Lower leg skin (tissue), 3 donors: ENCODE measurements at regions not wholly inside any gene's neighbourhood (a gene's known extent, or its start where the extent isn't known, plus 50 kb on each side); places are given as distances from the start of the nearest gene placed in this dataset.

Experiments
- POLR2A ChIP-seq, 2 donors: fragments of 450-650 bp; IDR thresholded peaks; one replicate each; pipeline ENCODE4 v1.6.1; 2016 to 2017; ENCODE audit warnings: antibody characterized with exemption in 2 of 2, mild to moderate bottlenecking in 1 of 2, moderate library complexity in 1 of 2
- TF ChIP-seq, protein P1 (sequence below), 3 donors: fragments of 450-650 bp; IDR thresholded peaks; one replicate each; pipeline ENCODE4 v1.5.1; 2016; ENCODE audit warnings: antibody characterized with exemption in 3 of 3, mild to moderate bottlenecking in 3 of 3, moderate library complexity in 2 of 3

DNA sequence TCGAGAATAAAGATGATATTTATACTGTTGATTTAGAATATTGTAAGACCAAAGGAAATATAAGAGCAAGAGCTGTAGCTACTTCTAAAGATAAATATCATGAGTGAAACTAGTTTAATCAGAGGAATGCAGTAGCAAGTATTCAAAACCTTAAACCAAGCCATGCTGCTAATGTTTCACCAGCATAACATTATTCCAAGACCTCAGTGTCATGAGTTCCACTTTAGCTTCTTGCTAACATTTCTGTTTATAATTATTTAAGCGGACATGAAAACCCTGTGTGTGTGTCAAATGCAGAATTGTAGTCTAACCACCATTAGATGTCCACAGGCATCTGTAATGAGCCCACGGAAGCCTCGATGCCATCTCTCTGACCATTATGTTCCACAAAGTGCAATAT is 752.6 kb upstream of the MARCKS start:
- no peak for TF ChIP-seq POLR2A (IDR thresholded peaks at IDR 0.05)
- TF ChIP-seq, protein P1, sequence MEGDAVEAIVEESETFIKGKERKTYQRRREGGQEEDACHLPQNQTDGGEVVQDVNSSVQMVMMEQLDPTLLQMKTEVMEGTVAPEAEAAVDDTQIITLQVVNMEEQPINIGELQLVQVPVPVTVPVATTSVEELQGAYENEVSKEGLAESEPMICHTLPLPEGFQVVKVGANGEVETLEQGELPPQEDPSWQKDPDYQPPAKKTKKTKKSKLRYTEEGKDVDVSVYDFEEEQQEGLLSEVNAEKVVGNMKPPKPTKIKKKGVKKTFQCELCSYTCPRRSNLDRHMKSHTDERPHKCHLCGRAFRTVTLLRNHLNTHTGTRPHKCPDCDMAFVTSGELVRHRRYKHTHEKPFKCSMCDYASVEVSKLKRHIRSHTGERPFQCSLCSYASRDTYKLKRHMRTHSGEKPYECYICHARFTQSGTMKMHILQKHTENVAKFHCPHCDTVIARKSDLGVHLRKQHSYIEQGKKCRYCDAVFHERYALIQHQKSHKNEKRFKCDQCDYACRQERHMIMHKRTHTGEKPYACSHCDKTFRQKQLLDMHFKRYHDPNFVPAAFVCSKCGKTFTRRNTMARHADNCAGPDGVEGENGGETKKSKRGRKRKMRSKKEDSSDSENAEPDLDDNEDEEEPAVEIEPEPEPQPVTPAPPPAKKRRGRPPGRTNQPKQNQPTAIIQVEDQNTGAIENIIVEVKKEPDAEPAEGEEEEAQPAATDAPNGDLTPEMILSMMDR (IDR thresholded peaks at IDR 0.05), result no peak
